ENCODE measurements at regions not wholly inside any gene's neighbourhood (a gene's known extent, or its start where the extent isn't known, plus 50 kb on each side); places are given as distances from the start of the nearest gene placed in this dataset.

DNA sequence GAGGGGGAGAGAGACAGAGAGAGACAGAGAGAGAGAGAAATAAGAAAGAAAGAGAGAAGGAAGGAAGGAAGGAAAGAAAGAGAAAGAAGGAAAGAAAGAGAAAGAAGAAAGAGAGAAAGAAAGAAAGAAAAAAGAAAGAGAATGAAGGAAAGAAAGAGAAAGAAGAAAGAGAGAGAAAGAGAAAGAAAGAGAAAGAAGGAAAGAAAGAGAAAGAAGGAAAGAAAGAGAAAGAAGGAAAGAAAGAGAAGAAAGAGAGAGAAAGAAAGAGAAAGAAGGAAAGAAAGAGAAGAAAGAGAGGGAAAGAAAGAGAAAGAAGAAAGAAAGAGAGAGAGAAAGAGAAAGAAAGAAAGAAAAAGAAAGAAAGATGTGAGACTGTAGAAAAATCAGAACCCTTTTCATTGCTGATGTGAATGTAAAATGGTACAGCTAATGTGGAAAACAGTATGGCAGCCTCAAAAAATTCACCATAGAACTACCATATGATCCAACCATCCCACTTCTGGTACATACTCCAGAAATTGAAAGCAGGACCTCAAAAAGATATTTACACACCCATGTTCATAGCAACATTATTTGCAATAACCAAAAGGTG, 203.4 kb upstream of the POU3F3 start:
- intact Hi-C loops (cut with DNase I; ENCODE audit: low total_unique reads), result no loop called here
- H3K4me1 ChIP-seq, result no peaks in the 10 kb centered on the region
- no peaks in the 10 kb centered on the region for H3K9me3 ChIP-seq

DNA sequence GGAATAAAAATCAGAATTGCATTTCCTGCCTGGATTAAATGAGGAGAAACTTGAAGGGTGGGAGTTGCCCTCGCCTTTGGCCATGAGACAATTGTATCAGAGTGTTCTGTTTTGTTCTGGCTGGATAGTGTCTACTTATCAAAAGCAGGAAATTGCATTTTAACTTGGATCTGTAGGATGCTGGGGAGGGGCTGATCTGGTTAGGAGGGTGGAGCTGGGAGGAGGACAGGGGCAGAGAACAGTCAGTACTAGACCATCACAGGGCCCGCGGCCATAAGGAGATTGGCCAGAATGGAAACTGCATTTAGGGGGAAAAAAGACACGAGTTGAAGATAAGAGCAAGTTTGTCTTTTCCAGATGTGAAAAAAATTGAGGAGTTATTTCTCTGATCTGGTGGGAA, 199.1 kb upstream of the POU3F3 start:
- Histone ChIP-seq H3K27me3 (no peaks in the 10 kb centered on the region), H3K4me3 (no peak overlapping the region), H3K36me3 (no peaks in the 10 kb centered on the region), H3K27ac (no peak overlapping the region), H3K9me3 (no peaks in the 10 kb centered on the region), H3K4me1 (no peaks in the 10 kb centered on the region)
- intact Hi-C loops (cut with DNase I; ENCODE audit: low total_unique reads), result no loop called here
- TF ChIP-seq, protein P1, sequence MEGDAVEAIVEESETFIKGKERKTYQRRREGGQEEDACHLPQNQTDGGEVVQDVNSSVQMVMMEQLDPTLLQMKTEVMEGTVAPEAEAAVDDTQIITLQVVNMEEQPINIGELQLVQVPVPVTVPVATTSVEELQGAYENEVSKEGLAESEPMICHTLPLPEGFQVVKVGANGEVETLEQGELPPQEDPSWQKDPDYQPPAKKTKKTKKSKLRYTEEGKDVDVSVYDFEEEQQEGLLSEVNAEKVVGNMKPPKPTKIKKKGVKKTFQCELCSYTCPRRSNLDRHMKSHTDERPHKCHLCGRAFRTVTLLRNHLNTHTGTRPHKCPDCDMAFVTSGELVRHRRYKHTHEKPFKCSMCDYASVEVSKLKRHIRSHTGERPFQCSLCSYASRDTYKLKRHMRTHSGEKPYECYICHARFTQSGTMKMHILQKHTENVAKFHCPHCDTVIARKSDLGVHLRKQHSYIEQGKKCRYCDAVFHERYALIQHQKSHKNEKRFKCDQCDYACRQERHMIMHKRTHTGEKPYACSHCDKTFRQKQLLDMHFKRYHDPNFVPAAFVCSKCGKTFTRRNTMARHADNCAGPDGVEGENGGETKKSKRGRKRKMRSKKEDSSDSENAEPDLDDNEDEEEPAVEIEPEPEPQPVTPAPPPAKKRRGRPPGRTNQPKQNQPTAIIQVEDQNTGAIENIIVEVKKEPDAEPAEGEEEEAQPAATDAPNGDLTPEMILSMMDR (IDR thresholded peaks at IDR 0.05), result no peak
- TF ChIP-seq POLR2A (IDR thresholded peaks at IDR 0.05), result no peak
- TF ChIP-seq POLR2AphosphoS5 (IDR thresholded peaks at IDR 0.05), result no peak
- DNase-seq (ENCODE audit: low spot score in 2 of 2), result no peak

More for the DNA sequence above, 203.4 kb upstream of the POU3F3 start:
- H3K27me3 ChIP-seq, result no peaks in the 10 kb centered on the region
- H3K27ac ChIP-seq, result no peak overlapping the region
- H3K4me3 ChIP-seq, result no peak overlapping the region
- TF ChIP-seq POLR2A (IDR thresholded peaks at IDR 0.05) (no peak), POLR2AphosphoS5 (IDR thresholded peaks at IDR 0.05) (no peak)
- TF ChIP-seq, protein P1 (IDR thresholded peaks at IDR 0.05), result no peak
- H3K36me3 ChIP-seq, result no peaks in the 10 kb centered on the region
- DNase-seq (ENCODE audit: low spot score in 2 of 2), result no peak

DNA sequence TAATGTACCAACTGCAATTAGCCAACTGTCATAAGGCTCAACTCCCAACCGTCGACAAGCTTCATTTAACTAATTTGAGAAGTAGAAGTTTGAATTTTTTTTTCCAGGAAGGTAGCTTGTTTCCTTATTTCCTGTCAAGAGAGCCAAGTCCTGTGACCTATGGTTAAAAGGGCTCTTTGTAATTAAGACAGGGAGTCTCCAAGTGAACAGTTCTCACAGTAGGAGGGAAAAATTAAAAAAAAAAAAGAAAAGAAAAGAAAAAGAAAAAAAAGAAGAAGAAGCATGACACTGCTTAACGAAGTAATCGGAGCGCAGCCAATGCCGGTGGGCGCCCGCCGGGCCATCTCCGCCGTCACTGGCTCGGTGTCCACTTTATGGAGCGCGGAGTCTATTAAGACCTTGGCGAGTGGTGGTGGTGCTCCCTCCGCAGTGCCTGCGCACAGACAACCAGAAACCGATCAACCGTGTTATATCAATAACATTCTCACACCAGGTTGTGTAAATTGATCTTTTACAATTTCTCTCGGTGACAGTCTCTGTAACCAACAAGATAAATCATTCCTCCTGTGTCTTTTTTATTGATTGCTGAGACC, 197.2 kb upstream of the POU3F3 start:
- H3K36me3 ChIP-seq, result no peaks in the 10 kb centered on the region
- intact Hi-C loops (cut with DNase I; ENCODE audit: low total_unique reads), result no loop called here
- no peaks in the 10 kb centered on the region for H3K27me3 ChIP-seq
- no peaks in the 10 kb centered on the region for H3K9me3 ChIP-seq
- TF ChIP-seq, protein P1 (IDR thresholded peaks at IDR 0.05), result no peak
- no peak for TF ChIP-seq POLR2AphosphoS5 (IDR thresholded peaks at IDR 0.05)
- TF ChIP-seq POLR2A (IDR thresholded peaks at IDR 0.05), result no peak
- H3K4me1 ChIP-seq, result no peaks in the 10 kb centered on the region
- peak overlapping the region in 1 of 2 donors; percentile 32 for H3K27ac ChIP-seq
- peak overlapping the region in 2 of 3 donors; percentile 28 to 35 for H3K4me3 ChIP-seq
- no peak for DNase-seq (ENCODE audit: low spot score in 2 of 2)

DNA sequence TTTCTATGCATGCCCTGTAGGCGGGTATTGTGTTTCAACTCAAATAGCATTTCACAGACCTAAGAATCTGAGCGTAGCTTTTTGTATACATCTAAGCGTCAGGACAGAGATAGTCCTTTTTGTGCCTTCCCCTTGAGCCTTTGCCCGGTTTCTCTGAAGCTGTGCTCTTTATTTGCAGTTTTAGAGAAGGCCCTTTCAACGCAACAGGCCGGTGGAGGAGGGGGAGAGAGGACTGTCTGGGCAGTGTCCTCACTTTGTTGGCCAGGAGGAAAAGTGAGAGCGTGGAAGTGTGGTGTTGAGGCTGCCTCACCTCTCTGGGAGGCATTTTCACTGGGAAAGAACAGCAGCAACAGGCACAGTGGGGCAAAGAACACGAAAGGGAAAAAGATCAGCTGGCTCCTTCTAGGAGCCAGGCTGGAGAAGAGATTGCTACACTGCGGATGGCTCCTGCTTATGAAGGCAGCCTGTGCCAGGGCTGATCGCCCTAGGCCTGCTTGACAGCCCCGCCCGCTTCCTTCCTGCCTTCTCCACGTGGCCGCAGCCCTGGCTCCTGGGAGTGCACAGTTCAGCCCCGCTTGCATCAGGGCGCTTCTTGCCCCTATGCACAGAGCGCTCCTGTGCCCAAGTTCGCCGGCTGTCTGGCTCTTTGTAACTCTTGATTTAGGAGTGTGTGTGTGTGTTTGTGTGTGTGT, 195.6 kb upstream of the POU3F3 start:
- Histone ChIP-seq H3K36me3 (no peaks in the 10 kb centered on the region), H3K9me3 (no peaks in the 10 kb centered on the region), H3K27ac (peak overlapping the region in 1 of 2 donors; percentile 61), H3K4me3 (peak overlapping the region in 1 of 3 donors; percentile 22), H3K27me3 (no peaks in the 10 kb centered on the region), H3K4me1 (no peaks in the 10 kb centered on the region)
- no peak for TF ChIP-seq POLR2AphosphoS5 (IDR thresholded peaks at IDR 0.05)
- no peak for TF ChIP-seq POLR2A (IDR thresholded peaks at IDR 0.05)
- TF ChIP-seq, protein P1 (IDR thresholded peaks at IDR 0.05), result no peak
- intact Hi-C loops (cut with DNase I; ENCODE audit: low total_unique reads), result no loop called here
- peak in 1 of 2 donors; percentile 21 for DNase-seq (ENCODE audit: low spot score in 2 of 2)
